ENCODE measurements at regions not wholly inside any gene's neighbourhood (a gene's known extent, or its start where the extent isn't known, plus 50 kb on each side); places are given as distances from the start of the nearest gene placed in this dataset.
"Not testable (repeated sequence)": the region's sequence is repeated elsewhere in the genome, so short reads cannot be mapped to it uniquely, and the experiment has no call there.

DNA sequence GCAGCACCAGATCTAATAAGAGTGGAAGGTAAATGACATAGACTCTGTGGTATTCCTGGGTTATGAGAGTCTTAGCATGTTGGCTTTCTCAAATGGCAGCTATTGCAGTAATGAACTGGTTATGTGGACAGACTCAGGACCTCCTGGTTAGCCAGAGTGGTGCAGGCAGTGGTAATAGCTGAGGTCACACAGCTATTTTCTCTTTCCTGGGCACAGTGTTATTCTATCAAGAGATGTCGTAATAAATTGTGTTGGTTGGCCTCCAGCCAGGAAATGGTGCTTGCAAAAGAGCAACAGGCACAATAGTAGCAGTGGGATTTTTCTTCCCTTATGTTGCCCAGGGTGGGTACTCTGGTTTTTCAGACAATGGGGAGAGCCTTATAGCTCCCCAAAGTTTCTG is 279.2 kb upstream of the FGF16 start:
- no peak for DNase-seq

DNA sequence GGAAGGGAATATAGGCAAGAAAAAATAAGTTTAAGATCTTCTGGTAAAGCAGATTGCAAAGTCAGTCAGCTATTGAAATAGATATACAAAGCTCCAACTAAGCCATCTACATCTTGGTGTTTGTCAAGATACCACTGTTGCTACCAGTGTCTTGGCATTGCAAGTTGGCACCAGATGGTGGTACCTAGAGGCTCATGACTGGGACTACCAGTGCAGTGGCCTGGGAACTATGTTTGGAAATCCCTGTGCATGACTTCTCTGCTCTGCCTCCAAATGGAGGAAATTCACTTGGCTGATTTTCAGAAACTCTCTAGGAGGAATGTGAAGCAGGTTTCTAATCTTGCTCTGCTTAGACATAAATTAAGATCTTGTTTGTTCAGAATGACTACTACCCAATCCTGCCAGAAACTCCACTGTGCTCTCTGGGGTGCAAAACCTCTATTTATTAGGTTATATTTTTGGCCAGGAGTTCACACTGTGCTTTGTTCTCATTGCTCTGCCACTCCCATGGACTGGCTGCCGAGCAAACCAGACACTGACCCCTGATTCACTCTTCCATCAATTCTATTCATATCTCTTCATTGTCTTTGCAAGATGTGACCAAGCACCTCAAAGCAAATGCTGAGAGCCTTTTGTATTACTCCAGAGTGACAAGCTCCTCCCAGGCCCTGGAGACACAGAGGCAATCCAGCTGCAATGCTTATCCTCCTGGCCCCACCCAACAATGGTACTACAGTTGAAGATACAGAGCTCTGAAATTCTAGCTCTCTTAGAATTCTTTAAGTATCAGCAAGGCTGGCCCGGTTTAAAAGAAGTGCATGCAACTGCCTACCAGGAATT is 272.3 kb upstream of the FGF16 start:
- no peak for DNase-seq

DNA sequence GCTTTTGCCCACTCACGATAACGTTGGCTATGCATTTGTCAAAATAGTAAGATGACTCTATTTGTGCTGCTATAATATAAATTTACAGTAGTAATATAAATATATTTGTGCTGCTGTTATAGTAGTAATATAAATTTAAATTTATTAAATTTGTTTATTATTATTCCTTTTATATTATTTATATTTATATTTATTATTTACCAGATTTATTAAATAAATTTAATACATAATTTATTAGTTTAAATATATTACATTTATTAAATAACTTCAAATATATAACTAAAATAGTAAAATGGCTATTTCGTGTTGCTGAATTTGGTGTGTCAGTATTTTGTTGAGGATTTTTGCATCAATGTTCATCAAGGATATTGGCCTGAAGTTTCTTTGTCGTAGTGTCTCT is 246.5 kb upstream of the FGF16 start:
- DNase-seq, result no peak

DNA sequence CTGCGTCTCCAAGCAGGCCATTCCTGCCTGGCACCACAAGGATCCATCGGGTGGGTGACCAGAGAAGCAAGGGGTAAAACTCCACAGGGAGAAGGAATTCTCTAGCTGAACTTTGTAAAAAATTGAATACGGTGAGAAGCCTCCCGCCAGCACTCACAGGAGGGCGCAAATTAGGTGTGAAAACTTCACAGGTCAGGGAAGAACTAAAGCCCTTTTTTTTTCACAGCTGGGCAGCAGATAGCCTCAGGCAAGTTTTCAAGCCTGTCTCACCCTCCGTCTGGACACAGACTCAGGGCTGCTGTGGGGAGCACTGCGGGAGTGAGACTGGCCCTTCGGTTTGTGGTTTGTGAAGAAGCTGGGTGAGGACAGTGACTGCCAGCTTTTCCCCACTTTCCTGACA is 224.1 kb upstream of the FGF16 start:
- no peak for DNase-seq

DNA sequence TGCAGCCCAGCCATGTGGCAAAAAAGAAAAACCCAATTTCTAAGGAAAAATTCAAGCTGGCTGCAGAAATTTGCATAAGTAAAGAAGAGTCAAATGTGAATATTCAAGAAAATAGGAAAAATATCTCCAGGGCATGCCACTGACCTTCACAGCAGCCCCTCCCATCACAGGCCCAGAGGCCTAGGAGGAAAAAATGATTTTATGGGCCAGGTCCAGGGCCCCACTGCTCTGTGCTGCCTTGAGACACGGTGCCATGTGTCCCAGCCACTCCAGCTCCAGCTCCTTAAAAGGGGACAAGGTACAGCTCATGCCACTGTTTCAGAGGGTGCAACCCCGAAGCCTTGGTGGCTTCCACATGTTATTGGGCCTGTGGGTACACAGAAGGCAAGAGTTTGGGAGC is 182.7 kb upstream of the FGF16 start:
- DNase-seq, result no peak

DNA sequence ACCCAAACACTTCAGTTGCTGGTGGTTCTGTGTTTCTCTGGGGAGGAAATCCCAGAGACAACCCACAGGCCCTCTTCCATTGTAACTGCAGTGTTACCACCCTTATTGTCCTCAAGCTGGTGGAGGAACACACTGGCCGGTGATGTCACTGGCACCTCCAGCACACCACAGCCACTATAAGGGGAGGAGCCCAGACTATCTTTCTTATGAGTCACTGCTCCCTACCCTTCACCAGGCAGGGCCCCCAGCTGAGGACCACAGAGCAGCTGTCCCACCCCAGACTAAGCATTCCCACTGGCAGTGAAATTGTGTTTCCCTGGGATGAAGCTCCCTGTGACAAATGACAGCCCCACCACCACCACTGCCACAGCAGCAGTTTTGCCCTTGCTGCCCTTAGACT is 171.8 kb upstream of the FGF16 start:
- DNase-seq, result no peak

DNA sequence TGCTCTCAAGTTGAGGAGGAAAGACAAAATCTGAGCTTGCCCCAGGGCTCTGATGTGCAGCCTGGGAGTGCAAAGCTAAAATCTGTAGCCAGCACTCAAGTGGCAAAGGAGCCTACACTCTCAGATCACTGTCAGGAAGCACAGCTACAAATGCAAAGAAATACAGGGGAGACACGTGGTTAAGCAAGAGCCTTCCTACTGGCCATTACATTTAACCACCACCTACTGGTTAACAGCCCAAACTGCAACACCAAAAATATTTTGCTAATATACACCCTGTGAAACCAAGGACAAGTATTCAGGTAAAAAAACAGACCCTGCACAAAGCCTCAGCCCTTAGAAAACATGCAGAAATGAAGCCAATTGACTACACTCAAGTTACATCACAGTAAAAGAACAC is 170.4 kb upstream of the FGF16 start:
- DNase-seq, result no peak

DNA sequence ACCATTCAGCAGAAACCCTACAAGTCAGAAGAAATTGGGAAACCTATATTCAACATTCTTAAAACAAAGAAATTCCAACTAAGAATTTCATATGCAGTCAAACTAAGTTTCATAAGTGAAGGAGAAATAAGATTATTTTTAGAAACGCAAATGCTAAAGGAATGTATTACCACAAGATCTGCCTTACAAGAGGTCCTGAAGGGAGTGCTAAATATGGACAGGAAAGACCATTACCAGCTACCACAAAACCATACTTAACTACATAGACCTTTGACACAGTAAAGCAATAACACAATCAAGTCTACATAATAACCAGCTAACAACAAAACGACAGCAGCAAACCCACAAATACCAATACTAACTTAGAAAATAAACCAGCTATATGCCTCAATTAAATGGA is 169.3 kb upstream of the FGF16 start:
- no peak for DNase-seq

DNA sequence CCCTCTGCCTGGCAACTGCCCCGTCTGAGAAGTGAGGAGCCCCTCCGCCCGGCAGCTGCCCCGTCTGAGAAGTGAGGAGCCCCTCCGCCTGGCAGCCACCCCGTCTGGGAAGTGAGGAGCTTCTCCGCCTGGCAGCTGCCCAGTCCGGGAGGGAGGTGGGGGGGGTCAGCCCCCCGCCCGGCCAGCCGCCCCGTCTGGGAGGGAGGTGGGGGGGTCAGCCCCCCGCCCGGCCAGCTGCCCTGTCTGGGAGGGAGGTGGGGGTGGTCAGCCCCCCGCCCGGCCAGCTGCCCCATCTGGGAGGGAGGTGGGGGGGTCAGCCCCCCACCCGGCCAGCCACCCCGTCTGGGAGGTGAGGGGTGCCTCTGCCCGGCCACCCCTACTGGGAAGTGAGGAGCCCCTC is 167.8 kb upstream of the FGF16 start:
- not testable (repeated sequence) for DNase-seq

DNA sequence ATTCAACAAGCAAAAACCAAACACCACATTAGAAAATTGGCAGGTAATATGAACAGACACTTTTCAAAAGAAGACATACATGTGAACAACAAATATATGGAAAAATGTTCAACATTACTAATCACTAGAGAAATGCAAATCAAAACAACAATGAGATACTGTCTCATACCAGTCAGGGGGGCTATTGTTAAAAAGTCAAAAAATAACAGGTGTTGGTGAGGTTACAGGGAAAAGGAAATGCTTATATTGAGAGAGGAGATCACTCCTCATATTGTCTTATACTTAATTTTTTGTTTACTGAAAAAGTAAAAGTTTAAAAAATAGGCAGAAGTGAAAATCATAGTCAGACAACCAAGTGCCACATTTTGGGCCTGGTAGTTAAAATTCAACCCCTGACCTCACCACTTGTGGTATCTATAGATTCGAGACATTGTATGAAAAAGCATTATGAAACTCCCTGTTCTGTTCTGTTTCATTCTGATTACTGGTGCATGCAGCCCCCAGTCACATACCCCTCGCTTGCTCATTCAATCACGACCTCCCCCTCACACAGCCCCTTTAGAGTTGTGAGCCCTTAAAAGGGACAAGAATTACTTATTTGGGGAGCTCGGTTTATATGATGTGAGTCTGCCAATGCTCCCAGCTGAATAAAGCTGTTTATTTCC is 153.7 kb upstream of the FGF16 start:
- no peak for DNase-seq

DNA sequence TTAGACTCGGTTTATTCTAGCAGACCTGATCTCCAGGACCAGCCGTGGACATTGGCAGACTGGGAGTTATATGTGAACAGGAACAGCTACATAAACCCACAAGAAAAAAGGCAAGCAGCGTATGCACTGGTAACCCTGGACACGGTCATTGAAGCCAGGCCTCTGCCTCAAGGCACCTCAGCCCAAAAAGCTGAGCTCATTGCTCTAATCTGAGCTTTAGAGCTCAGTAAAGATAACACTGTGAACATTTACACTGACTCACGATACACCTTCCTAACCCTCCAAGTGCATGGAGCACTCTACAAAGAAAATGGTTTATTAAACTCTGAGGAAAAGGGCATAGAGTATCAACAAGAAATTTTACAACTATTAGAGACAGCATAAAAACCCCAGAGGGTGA is 148.9 kb upstream of the FGF16 start:
- DNase-seq, result no peak

DNA sequence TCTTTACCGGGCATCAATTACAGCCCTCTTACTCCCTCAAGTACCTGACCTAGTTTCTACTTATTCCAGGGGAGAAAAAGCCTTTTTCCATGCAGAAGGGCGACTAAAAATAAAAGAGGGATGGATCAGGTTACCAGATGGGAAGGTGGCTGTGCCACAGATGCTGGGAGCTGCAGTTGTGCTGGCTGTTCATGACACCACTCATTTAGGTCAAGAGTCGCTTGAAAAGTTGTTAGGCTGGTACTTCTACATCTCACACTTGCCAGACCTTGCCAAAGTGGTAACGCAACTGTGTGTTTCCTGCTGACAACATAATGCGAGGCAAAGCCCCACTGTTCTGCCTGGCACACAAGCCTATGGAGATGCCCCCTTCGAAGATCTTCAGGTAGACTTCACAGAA is 148.4 kb upstream of the FGF16 start:
- DNase-seq, result no peak

DNA sequence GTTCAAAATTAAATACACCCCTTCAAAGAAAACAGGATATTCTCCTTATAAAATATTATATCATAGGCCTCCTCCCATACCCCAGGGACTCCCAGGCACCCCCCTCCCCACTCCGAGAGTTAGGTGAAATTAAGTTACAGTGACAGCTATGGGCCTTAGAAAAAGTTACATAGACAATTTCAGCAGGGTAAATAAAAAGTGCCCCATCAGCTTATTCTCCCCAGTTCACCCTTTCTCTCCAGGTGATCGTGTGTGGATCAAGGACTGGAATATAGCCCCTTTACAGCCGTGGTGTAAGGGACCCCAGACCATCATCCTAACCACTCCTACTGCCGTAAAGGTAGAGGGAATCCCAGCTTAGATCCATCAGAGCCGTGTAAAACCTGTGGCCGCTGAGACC is 147.6 kb upstream of the FGF16 start:
- no peak for DNase-seq

DNA sequence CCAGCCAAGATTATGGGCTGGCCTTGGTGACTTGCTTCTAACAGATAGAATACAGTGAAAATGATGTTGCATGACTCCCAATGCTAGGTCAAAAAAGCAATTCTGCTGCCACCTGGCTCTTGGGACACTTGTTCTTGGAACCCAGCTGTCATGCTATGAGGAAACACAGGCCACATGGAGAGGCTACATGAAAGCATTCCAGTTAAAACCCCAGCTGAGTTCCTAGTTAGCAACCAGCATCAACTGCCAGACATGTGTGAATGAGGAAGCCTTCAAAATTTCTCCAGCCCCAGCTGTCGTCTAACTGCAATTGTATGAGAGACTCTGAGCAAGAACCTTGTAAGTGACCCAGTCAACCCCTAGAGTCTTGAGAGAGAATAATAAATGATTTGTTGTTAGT is 105.2 kb upstream of the FGF16 start:
- DNase-seq, result no peak

DNA sequence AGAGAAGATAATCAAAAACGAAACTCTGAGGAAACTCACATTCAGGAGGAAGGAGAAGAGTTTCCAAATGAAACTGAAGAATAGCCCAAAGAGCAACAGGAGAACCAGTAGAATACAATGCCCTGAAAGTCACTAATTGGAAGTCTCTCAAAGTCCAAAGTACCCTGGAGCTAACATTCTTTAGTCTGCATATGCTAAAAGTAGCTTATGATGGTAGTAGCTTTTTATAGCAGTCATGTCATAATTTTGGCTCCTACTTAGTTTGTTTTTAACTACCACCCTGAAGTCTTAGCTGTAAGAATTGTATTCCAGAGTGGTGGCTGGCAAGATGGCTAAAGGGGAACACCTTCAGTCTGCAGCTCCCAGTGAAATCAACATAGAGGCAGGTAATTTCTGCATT is 100.3 kb upstream of the FGF16 start:
- no peak for DNase-seq

DNA sequence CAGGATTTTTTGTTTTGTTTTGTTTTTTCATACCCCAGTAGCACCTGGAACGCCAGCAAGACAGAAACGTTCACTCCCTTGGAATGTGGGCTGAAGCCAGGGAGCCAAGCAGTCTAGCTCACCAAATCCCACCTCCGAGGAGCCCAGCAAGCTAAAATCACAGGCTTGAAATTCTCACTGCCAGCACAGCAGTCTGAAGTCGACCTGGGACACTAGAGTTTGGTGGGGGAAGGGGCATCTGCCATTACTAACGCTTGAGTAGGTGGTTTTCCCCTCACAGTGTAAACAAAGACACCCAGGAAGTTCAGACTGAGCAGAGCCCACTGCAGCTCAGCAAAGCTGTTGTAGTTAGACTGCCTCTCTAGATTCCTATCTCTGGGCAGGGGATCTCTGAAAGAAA is 99.6 kb upstream of the FGF16 start:
- no peak for DNase-seq

DNA sequence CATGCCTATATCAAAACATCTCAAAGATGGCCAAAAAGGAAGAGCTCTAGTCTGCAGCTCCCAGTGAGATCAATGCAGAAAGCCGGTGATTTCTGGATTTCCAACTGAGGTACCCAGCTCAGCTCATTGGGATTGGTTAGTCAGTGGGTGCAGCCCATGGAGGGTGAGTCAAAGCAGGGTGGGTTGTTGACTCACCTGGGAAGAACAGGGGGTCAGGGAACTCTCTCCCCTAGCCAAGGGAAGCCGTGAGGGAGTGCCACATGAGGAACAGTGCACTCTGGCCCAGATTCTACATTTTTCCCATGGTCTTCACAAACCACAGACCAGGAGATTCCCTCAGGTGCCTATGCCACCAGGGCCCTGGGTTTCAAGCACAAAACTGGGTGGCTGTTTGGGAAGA is 57.3 kb upstream of the FGF16 start:
- DNase-seq, result no peak

DNA sequence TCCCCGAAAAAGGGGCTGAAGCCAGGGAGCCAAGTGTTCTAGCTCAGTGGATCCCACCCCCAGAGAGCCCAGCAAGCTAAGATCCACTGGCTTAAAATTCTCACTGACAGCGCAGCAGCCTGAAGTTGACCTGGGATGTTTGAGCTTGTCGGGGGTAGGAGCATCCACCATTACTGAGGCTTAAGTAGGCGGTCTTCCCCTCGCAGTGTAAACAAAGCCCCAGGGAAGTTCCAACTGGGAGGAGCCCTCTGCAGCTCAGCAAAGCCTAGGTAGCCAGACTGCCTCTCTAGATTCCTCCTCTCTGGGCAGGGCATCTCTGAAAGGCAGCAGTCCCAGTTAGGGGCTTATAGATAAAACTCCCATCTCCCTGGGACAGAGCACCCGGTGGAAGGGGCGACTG is 56.8 kb upstream of the FGF16 start:
- not testable (repeated sequence) for DNase-seq

DNA sequence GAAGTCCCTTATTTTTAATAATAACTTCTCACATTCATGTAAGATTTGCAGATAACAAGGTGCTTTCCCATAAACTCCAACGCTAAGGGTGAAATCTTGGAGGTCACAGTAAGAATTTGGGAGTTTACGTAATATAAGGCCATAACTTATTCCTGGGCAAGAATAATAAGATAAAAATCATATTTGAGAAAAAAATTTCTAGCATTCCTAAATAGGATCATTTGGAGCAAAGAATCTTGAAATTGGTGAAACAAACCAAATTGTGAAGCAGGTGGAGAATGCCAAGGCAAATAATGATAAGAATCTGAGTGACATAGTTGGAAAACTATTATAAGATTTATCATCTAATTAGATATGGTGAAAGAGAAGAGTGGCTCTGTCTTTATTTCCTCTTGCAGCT is 50.4 kb upstream of the FGF16 start:
- DNase-seq, result no peak
